ENCODE measurements at regions not wholly inside any gene's neighbourhood (a gene's known extent, or its start where the extent isn't known, plus 50 kb on each side); places are given as distances from the start of the nearest gene placed in this dataset.
"Not testable (repeated sequence)": the region's sequence is repeated elsewhere in the genome, so short reads cannot be mapped to it uniquely, and the experiment has no call there.

DNA sequence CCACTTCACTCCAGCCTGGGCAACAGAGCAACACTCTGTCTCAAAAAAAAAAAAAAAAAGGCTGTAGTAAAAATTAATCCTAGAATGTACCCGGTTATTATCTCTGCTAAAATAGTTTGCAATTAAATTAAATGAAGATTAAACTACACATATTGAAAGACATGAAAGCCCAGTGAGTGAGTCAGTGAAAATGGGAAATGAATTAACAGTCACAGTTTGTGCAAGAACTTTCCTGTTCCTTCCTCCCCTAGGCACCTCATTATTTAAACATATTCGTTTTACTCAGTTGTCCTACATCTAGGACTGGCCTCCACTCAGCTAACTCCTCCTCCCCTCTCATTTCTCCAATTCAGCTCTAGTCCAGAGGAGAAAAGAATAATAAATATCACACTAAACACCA, 94.9 kb upstream of the ADORA2B start:
- TF ChIP-seq, protein P1, sequence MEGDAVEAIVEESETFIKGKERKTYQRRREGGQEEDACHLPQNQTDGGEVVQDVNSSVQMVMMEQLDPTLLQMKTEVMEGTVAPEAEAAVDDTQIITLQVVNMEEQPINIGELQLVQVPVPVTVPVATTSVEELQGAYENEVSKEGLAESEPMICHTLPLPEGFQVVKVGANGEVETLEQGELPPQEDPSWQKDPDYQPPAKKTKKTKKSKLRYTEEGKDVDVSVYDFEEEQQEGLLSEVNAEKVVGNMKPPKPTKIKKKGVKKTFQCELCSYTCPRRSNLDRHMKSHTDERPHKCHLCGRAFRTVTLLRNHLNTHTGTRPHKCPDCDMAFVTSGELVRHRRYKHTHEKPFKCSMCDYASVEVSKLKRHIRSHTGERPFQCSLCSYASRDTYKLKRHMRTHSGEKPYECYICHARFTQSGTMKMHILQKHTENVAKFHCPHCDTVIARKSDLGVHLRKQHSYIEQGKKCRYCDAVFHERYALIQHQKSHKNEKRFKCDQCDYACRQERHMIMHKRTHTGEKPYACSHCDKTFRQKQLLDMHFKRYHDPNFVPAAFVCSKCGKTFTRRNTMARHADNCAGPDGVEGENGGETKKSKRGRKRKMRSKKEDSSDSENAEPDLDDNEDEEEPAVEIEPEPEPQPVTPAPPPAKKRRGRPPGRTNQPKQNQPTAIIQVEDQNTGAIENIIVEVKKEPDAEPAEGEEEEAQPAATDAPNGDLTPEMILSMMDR (IDR thresholded peaks at IDR 0.05), result not testable (repeated sequence)
- TF ChIP-seq POLR2A (IDR thresholded peaks at IDR 0.05), result not testable (repeated sequence)

Measured in prostate gland (tissue), 2 donors.